Ovary (tissue), 7 donors: ENCODE measurements at regions not wholly inside any gene's neighbourhood (a gene's known extent, or its start where the extent isn't known, plus 50 kb on each side); places are given as distances from the start of the nearest gene placed in this dataset.

Experiments
- DNase-seq, 5 donors: peaks; one replicate each; pipeline ENCODE4 v3.0.0-alpha.2; 2019 to 2020
- H3K27ac ChIP-seq, 2 donors: fragments of 200-600 bp; one replicate each; pipeline versions ENCODE4 v1.5.1 to v1.8.0; 2019 to 2022
- H3K27me3 ChIP-seq: fragments of 200-600 bp; one replicate; pipeline ENCODE4 v1.8.0; 2022
- H3K36me3 ChIP-seq: fragments of 200-600 bp; sonication (generic); one replicate; pipeline ENCODE4 v1.5.1; 2019
- H3K4me1 ChIP-seq: one replicate; pipeline ENCODE4 v1.8.1; 2013; ENCODE audit warnings: mild to moderate bottlenecking, moderate library complexity; ENCODE audit not compliant: insufficient read depth
- H3K4me3 ChIP-seq: fragments of 200-600 bp; sonication (generic); one replicate; pipeline ENCODE4 v1.5.1; 2017
- H3K9me3 ChIP-seq, 2 donors: fragments of 200-600 bp in 1 of 2; sonication (generic) in 1 of 2; one replicate each; pipeline versions ENCODE4 v1.5.1 to v1.8.1; 2013 to 2019; ENCODE audit warnings: mild to moderate bottlenecking in 1 of 2, moderate library complexity in 1 of 2
- CTCF ChIP-seq, 3 donors: fragments of 450-650 bp in 2 of 3; fragments of 200-600 bp in 1 of 3; IDR thresholded peaks; one replicate each; pipeline versions ENCODE4 v1.5.1 to v1.8.0; 2016 to 2022; ENCODE audit warnings: antibody characterized with exemption in 3 of 3, mild to moderate bottlenecking in 1 of 3
- EP300 ChIP-seq: sonication (generic); formaldehyde crosslinking; IDR thresholded peaks from one replicate; pipeline ENCODE4 v1.6.1; 2017; ENCODE audit warnings: antibody characterized with exemption
- POLR2A ChIP-seq: fragments of 450-650 bp; IDR thresholded peaks from one replicate; pipeline ENCODE4 v1.6.1; 2017; ENCODE audit warnings: antibody characterized with exemption, mild to moderate bottlenecking, moderate library complexity
- WGBS, 3 donors: extraction: QIAGEN DNeasy Blood & Tissue Kit in 1 of 3; methylation state at CpG; one replicate each; pipeline versions ENCODE4 v1.1.5 to v1.1.7; 2013 to 2017; 5-methylcytosine and 5-hydroxymethylcytosine counted together
- intact Hi-C, 4 donors: fragments of 100-400 bp; cut with DNase I; formaldehyde crosslinking; loops; one replicate each; pipeline versions ENCODE4 v1.11.0 to v1.15.1; 2022 to 2023
- donor health status: DM: no; HTN: no; CAD: no; lungs with moderate emphysema.
- donor health status: DM: no; HTN: no; CAD: no.
- donor health status: Bipolar disorder and iron deficiency.
- donor health status: DM: no; HTN: no; CAD: no.
- donor health status: DM: yes; HTN: yes; CAD: no.

GRCh38 chr7:86975449-86975848 is 84.0 kb downstream of the ELAPOR2 start:
- Histone ChIP-seq H3K4me3 (no peak overlapping the region), H3K27me3 (no peaks in the 10 kb centered on the region), H3K9me3 (no peaks in the 10 kb centered on the region), H3K36me3 (no peaks in the 10 kb centered on the region), H3K4me1 (no peaks in the 10 kb centered on the region), H3K27ac (no peak overlapping the region)
- no peak for TF ChIP-seq CTCF (IDR thresholded peaks at IDR 0.05)
- TF ChIP-seq EP300: no peak
- no peak for TF ChIP-seq POLR2A
- intact Hi-C loops: no loop called here
- DNase-seq: no peak
- WGBS, 3 donors: 83 to 93% (median 87%) methylated on average over 1 of the region's 1 CpG

- Histone ChIP-seq H3K27me3 (no peaks in the 10 kb centered on the region), H3K27ac (no peak overlapping the region), H3K36me3 (no peaks in the 10 kb centered on the region), H3K9me3 (no peaks in the 10 kb centered on the region), H3K4me1 (no peaks in the 10 kb centered on the region), H3K4me3 (no peak overlapping the region)
- TF ChIP-seq CTCF (IDR thresholded peaks at IDR 0.05): no peak
- TF ChIP-seq EP300: no peak
- no peak for TF ChIP-seq POLR2A
- WGBS, 3 donors: 84 to 91% (median 88%) methylated on average over 2 of the region's 2 CpGs
- DNase-seq: no peak
- intact Hi-C loops: no loop called here
Observed at GRCh38 chr7:86972072-86972471, 87.4 kb downstream of the ELAPOR2 start.

- H3K9me3 ChIP-seq: no peaks in the 10 kb centered on the region
- 91 to 93% (median 93%) methylated on average over 2 of the region's 2 CpGs for WGBS, 3 donors
- intact Hi-C loops: no loop called here
Observed at GRCh38 chr7:86970986-86971385, 88.5 kb downstream of the ELAPOR2 start.

GRCh38 chr7:86970547-86970946 is 88.9 kb downstream of the ELAPOR2 start:
- TF ChIP-seq EP300 (no peak), POLR2A (no peak), CTCF (IDR thresholded peaks at IDR 0.05) (no peak)
- Histone ChIP-seq H3K4me1 (no peaks in the 10 kb centered on the region), H3K27me3 (no peaks in the 10 kb centered on the region), H3K36me3 (no peaks in the 10 kb centered on the region), H3K4me3 (no peak overlapping the region), H3K9me3 (no peaks in the 10 kb centered on the region), H3K27ac (no peak overlapping the region)
- no peak for DNase-seq
- WGBS, 3 donors: 73 to 83% (median 77%) methylated on average over 1 of the region's 1 CpG
- intact Hi-C loops: no loop called here

More at GRCh38 chr7:86970986-86971385, 88.5 kb downstream of the ELAPOR2 start:
- Histone ChIP-seq H3K4me1 (no peaks in the 10 kb centered on the region), H3K27ac (no peak overlapping the region), H3K36me3 (no peaks in the 10 kb centered on the region), H3K27me3 (no peaks in the 10 kb centered on the region), H3K4me3 (no peak overlapping the region)
- no peak for DNase-seq
- no peak for TF ChIP-seq POLR2A
- no peak for TF ChIP-seq EP300
- TF ChIP-seq CTCF (IDR thresholded peaks at IDR 0.05): no peak

- Histone ChIP-seq H3K4me1 (no peaks in the 10 kb centered on the region), H3K9me3 (no peaks in the 10 kb centered on the region), H3K4me3 (no peak overlapping the region), H3K36me3 (no peaks in the 10 kb centered on the region), H3K27me3 (no peaks in the 10 kb centered on the region), H3K27ac (no peak overlapping the region)
- 72 to 90% (median 86%) methylated on average over 1 of the region's 1 CpG for WGBS, 3 donors
- no peak for DNase-seq
- no peak for TF ChIP-seq POLR2A
- no peak for TF ChIP-seq CTCF (IDR thresholded peaks at IDR 0.05)
- no peak for TF ChIP-seq EP300
- intact Hi-C loops: no loop called here
Observed at GRCh38 chr7:86969865-86970264, 89.6 kb downstream of the ELAPOR2 start.
